Kidney epithelial cell (primary cell): ENCODE measurements at regions not wholly inside any gene's neighbourhood (a gene's known extent, or its start where the extent isn't known, plus 50 kb on each side); places are given as distances from the start of the nearest gene placed in this dataset.

Source experiments
- DNase-seq: peaks from one replicate; pipeline ENCODE4 v3.0.0-alpha.2; 2010; ENCODE audit warnings: low read depth
- H3K27me3 ChIP-seq: 2 replicates; pipeline ENCODE4 v1.6.0; 2011; ENCODE audit warnings: low read length; ENCODE audit not compliant: control insufficient read depth, insufficient read depth
- H3K36me3 ChIP-seq: 2 replicates; pipeline ENCODE4 v1.5.1; 2011; ENCODE audit warnings: low read length; ENCODE audit not compliant: control insufficient read depth, insufficient read depth
- H3K4me3 ChIP-seq: 2 replicates; pipeline ENCODE4 v1.5.1; 2011; ENCODE audit warnings: low read depth, mild to moderate bottlenecking, control low read depth, low read length
- CTCF ChIP-seq: IDR thresholded peaks from 2 replicates; pipeline ENCODE4 v1.5.1; 2011; ENCODE audit warnings: mild to moderate bottlenecking, moderate library complexity, low read length, control low read depth, inconsistent platforms; ENCODE audit not compliant: insufficient read depth, poor library complexity, severe bottlenecking

- H3K36me3 ChIP-seq: no peaks in the 10 kb centered on the region
- no peak for TF ChIP-seq CTCF
- peaks cover 2% of the 10 kb centered on the region for H3K27me3 ChIP-seq
- no peak overlapping the region for H3K4me3 ChIP-seq
- DNase-seq: no peak
Measured at GRCh38 chr1:38690790-38691449, 168.7 kb downstream of the RRAGC start.

GRCh38 chr1:38686927-38687255 lies 172.7 kb downstream of the RRAGC start:
- Histone ChIP-seq H3K4me3 (no peak overlapping the region), H3K36me3 (no peaks in the 10 kb centered on the region), H3K27me3 (peaks cover 2% of the 10 kb centered on the region)
- no peak for TF ChIP-seq CTCF
- no peak for DNase-seq

- TF ChIP-seq CTCF: no peak
- no peak overlapping the region for H3K4me3 ChIP-seq
- DNase-seq: no peak
- no peaks in the 10 kb centered on the region for H3K36me3 ChIP-seq
- H3K27me3 ChIP-seq: peaks cover 2% of the 10 kb centered on the region
Measured at GRCh38 chr1:38686167-38686926, 173.2 kb downstream of the RRAGC start.

GRCh38 chr1:38685388-38685787 lies 174.2 kb downstream of the RRAGC start:
- no peaks in the 10 kb centered on the region for H3K36me3 ChIP-seq
- H3K4me3 ChIP-seq: no peak overlapping the region
- H3K27me3 ChIP-seq: peaks cover 2% of the 10 kb centered on the region
- no peak for DNase-seq
- TF ChIP-seq CTCF: no peak

- no peak for DNase-seq
Measured at GRCh38 chr1:38680801-38681510, 178.6 kb downstream of the RRAGC start.

More at GRCh38 chr1:38680801-38681510, 178.6 kb downstream of the RRAGC start:
- TF ChIP-seq CTCF: no peak
- Histone ChIP-seq H3K4me3 (no peak overlapping the region), H3K27me3 (no peaks in the 10 kb centered on the region), H3K36me3 (no peaks in the 10 kb centered on the region)
